VCaP (cell line): ENCODE measurements at regions not wholly inside any gene's neighbourhood (a gene's known extent, or its start where the extent isn't known, plus 50 kb on each side); places are given as distances from the start of the nearest gene placed in this dataset.

Experiments used
- H3K27ac ChIP-seq: fragments of 450-650 bp; 2 replicates; pipeline ENCODE4 v1.5.1; 2017
- CTCF ChIP-seq: fragments of 450-650 bp; conservative IDR thresholded peaks from 2 replicates; pipeline ENCODE4 v1.5.1; 2017; ENCODE audit warnings: mild to moderate bottlenecking, moderate library complexity

- TF ChIP-seq CTCF, result no peak
- no peak overlapping the region for H3K27ac ChIP-seq
Measured at GRCh38 chr3:75126556-75126955, 512.1 kb upstream of the CNTN3 start.

- TF ChIP-seq CTCF, result no peak
- no peak overlapping the region for H3K27ac ChIP-seq
Measured at GRCh38 chr3:75129101-75129500, 514.6 kb upstream of the CNTN3 start.

GRCh38 chr3:75136100-75136897, 521.8 kb upstream of the CNTN3 start:
- no peak overlapping the region for H3K27ac ChIP-seq
- no peak for TF ChIP-seq CTCF

DNA sequence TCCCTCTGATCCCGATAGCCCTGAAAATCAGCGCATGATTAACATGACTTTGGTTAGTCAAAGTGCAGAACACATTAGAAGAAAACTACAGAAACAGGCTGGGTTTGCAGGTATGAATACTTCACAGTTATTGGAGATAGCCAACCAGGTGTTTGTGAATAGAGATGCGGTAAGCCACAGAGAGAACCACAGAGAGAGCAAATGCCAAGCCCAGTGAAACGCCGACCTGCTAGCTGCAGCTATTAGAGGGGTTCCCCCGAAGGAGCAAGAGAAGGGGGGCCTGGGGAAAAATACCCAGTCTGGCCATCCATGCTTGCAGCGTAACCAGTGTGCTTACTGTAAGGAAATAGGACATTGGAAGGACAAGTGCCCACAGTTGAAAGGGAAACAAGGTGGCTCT, 523.9 kb upstream of the CNTN3 start:
- H3K27ac ChIP-seq, result no peak overlapping the region
- no peak for TF ChIP-seq CTCF

DNA sequence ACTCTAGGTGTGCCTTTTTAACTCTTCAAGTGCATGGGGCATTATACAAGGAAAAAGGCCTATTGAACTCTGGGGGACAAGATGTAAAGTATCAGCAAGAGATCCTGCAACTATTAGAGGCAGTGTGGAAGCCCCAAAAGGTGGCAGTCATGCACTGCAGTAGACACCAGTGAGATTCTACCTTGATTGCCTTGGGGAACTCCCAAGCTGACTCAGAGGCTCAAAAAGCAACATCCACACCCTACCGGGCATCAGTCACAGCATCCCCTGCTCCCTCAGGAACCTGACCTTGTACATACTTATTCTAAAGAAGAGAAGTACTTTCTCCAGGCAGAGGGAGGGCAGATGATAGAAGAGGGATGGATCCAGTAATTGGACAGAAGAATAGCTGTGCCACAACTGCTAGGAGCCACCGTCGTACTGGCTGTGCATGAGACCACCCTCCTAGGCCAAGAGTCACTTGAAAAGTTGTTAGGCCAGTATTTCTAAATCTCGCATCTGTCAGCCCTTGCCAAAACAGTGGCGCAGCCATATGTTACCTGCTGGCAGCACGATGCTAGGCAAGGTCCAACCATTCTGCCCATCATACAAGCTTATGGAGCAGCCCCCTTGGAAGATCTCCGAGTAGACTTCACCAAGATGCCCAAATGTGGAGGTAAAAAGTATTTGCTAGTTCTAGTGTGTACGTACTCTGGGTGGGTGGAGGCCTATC, 523.1 kb upstream of the FRG2C start:
- H3K27ac ChIP-seq, result no peak overlapping the region
- no peak for TF ChIP-seq CTCF

DNA sequence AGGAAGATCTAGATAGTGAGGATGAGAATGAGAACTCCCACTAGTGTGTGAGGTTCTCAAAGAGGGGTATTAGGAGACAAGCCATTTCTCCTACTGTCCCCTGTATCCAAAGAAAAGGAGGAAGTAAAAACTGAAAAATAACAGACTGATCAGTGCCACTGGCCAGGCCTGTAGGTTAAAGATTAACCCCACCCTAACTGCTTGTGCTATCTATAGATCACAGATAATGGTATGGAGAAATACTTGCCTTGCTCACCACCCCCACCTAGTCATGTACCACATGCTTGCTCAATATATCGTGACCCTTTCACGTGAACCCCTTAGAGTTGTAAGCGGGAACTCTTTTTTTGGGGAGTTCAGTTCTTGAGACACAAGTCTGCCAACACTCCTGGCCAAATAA, 519.7 kb upstream of the FRG2C start:
- no peak overlapping the region for H3K27ac ChIP-seq
- TF ChIP-seq CTCF, result no peak

GRCh38 chr3:75171630-75172230, 492.4 kb upstream of the FRG2C start:
- TF ChIP-seq CTCF, result peak; percentile 80
- H3K27ac ChIP-seq, result no peak overlapping the region
